ENCODE measurements at regions not wholly inside any gene's neighbourhood (a gene's known extent, or its start where the extent isn't known, plus 50 kb on each side); places are given as distances from the start of the nearest gene placed in this dataset.

DNA sequence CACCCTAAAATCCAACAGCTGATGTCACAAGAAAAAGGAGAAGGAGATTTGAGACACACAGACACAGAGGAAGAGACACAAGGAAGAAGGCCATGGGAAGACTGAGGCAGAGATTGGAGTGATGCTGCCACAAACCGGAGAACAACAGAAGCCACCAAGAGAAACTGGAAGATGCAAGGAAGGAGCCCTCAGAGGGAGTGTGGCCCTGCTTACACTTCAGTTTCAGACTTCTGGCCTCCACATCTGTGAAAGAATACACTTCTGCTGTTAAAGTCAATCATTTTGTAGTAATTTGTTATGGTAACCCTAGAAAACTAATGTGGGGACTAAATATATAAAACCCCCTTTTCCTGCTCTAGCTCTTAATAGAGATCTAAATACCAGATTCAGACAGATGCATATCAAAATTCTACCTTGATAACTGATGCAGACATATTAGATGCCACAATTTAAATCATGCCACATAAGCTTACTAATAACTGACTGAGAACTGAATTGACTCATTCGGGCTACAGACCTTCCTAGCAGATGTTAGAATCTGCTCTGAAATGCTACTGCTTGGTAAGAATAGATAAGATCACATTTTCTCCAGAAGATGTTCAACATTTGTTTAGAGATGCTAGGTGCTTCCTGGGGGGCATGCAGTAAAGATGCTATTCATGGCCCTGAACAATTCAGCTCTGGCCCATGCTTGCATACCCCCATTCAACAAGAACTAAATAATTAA, 113.1 kb upstream of the CCND2 start:
- H3K36me3 ChIP-seq = no peaks in the 10 kb centered on the region
- TF ChIP-seq, protein P1, sequence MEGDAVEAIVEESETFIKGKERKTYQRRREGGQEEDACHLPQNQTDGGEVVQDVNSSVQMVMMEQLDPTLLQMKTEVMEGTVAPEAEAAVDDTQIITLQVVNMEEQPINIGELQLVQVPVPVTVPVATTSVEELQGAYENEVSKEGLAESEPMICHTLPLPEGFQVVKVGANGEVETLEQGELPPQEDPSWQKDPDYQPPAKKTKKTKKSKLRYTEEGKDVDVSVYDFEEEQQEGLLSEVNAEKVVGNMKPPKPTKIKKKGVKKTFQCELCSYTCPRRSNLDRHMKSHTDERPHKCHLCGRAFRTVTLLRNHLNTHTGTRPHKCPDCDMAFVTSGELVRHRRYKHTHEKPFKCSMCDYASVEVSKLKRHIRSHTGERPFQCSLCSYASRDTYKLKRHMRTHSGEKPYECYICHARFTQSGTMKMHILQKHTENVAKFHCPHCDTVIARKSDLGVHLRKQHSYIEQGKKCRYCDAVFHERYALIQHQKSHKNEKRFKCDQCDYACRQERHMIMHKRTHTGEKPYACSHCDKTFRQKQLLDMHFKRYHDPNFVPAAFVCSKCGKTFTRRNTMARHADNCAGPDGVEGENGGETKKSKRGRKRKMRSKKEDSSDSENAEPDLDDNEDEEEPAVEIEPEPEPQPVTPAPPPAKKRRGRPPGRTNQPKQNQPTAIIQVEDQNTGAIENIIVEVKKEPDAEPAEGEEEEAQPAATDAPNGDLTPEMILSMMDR (IDR thresholded peaks at IDR 0.05) = no peak
- H3K4me1 ChIP-seq = peaks cover 0 to 11% of the 10 kb centered on the region in 2 donors
- H3K27ac ChIP-seq = no peak overlapping the region
- H3K9me3 ChIP-seq = no peaks in the 10 kb centered on the region
- H3K4me3 ChIP-seq = no peak overlapping the region
- DNase-seq (ENCODE audit: low spot score) = no peak
- H3K27me3 ChIP-seq = no peaks in the 10 kb centered on the region

- H3K27ac ChIP-seq = no peak overlapping the region
- H3K4me1 ChIP-seq = peaks cover 0 to 5% of the 10 kb centered on the region in 2 donors
- H3K4me3 ChIP-seq = no peak overlapping the region
- DNase-seq (ENCODE audit: low spot score) = no peak
- no peaks in the 10 kb centered on the region for H3K36me3 ChIP-seq
- H3K27me3 ChIP-seq = no peaks in the 10 kb centered on the region
- no peaks in the 10 kb centered on the region for H3K9me3 ChIP-seq
- TF ChIP-seq, protein P1 (IDR thresholded peaks at IDR 0.05) = no peak
Measured at GRCh38 chr12:4159851-4160250, 113.7 kb upstream of the CCND2 start.

- no peak overlapping the region for H3K27ac ChIP-seq
- no peaks in the 10 kb centered on the region for H3K9me3 ChIP-seq
- no peaks in the 10 kb centered on the region for H3K4me1 ChIP-seq
- H3K4me3 ChIP-seq = no peak overlapping the region
- no peaks in the 10 kb centered on the region for H3K27me3 ChIP-seq
- DNase-seq (ENCODE audit: low spot score) = no peak
- H3K36me3 ChIP-seq = no peaks in the 10 kb centered on the region
- TF ChIP-seq, protein P1 (IDR thresholded peaks at IDR 0.05) = no peak
Measured at GRCh38 chr12:4158306-4158705, 115.3 kb upstream of the CCND2 start.

GRCh38 chr12:4157122-4157521, 116.4 kb upstream of the CCND2 start:
- DNase-seq (ENCODE audit: low spot score) = no peak
- TF ChIP-seq, protein P1 (IDR thresholded peaks at IDR 0.05) = no peak
- Histone ChIP-seq H3K27me3 (no peaks in the 10 kb centered on the region), H3K4me3 (no peak overlapping the region), H3K36me3 (no peaks in the 10 kb centered on the region), H3K9me3 (no peaks in the 10 kb centered on the region), H3K27ac (no peak overlapping the region), H3K4me1 (no peaks in the 10 kb centered on the region)

- no peak for DNase-seq (ENCODE audit: low spot score)
- Histone ChIP-seq H3K9me3 (no peaks in the 10 kb centered on the region), H3K36me3 (no peaks in the 10 kb centered on the region), H3K27ac (no peak overlapping the region), H3K4me1 (no peaks in the 10 kb centered on the region), H3K27me3 (no peaks in the 10 kb centered on the region), H3K4me3 (no peak overlapping the region)
- TF ChIP-seq, protein P1 (IDR thresholded peaks at IDR 0.05) = no peak
Measured at GRCh38 chr12:4156317-4156716, 117.2 kb upstream of the CCND2 start.
